DMS53 (cell line): ENCODE measurements at regions not wholly inside any gene's neighbourhood (a gene's known extent, or its start where the extent isn't known, plus 50 kb on each side); places are given as distances from the start of the nearest gene placed in this dataset.
"Not testable (repeated sequence)": the region's sequence is repeated elsewhere in the genome, so short reads cannot be mapped to it uniquely, and the experiment has no call there.

Experiments
- DNase-seq: peaks from one replicate; lab custom pipeline; 2025; lab: John Stamatoyannopoulos, UW

GRCh38 chr5:96319981-96320739 is 112.9 kb downstream of the PCSK1 start:
- DNase-seq, result not testable (repeated sequence)

GRCh38 chr5:96318569-96319110 is 114.4 kb downstream of the PCSK1 start:
- peak; percentile 76 for DNase-seq

GRCh38 chr5:96317945-96318344 is 115.1 kb downstream of the PCSK1 start:
- DNase-seq, result no peak

GRCh38 chr5:96316487-96316886 is 116.6 kb downstream of the PCSK1 start:
- no peak for DNase-seq

GRCh38 chr5:96316017-96316416 is 117.0 kb downstream of the PCSK1 start:
- DNase-seq, result no peak

GRCh38 chr5:96315431-96315830 is 117.6 kb downstream of the PCSK1 start:
- DNase-seq, result no peak

GRCh38 chr5:96312383-96312782 is 120.7 kb downstream of the PCSK1 start:
- DNase-seq, result no peak

- DNase-seq, result not testable (repeated sequence)
These were observed 126.0 kb downstream of the PCSK1 start for GRCh38 chr5:96307047-96307446.

- DNase-seq, result no peak
These were observed 130.8 kb downstream of the PCSK1 start for GRCh38 chr5:96302174-96302738.

GRCh38 chr5:96300976-96301375 is 132.1 kb downstream of the PCSK1 start:
- DNase-seq, result no peak

GRCh38 chr5:96297867-96298266 is 135.2 kb downstream of the PCSK1 start:
- no peak for DNase-seq

- DNase-seq, result peak; percentile 56
These were observed 135.8 kb downstream of the PCSK1 start for GRCh38 chr5:96297290-96297689.

- DNase-seq, result peak; percentile 76
These were observed 138.2 kb downstream of the PCSK1 start for GRCh38 chr5:96294884-96295202.

GRCh38 chr5:96293966-96294883 is 138.8 kb downstream of the PCSK1 start:
- DNase-seq, result peak; percentile 76

GRCh38 chr5:96292582-96293247 is 140.3 kb downstream of the PCSK1 start:
- DNase-seq, result no peak

- DNase-seq, result not testable (repeated sequence)
These were observed 143.8 kb downstream of the PCSK1 start for GRCh38 chr5:96289287-96289686.

- no peak for DNase-seq
These were observed 144.2 kb downstream of the PCSK1 start for GRCh38 chr5:96288845-96289185.

GRCh38 chr5:96288166-96288844 is 144.7 kb downstream of the PCSK1 start:
- no peak for DNase-seq

GRCh38 chr5:96287136-96287535 is 145.9 kb downstream of the PCSK1 start:
- DNase-seq, result no peak

- no peak for DNase-seq
These were observed 147.2 kb downstream of the PCSK1 start for GRCh38 chr5:96285823-96286222.

- no peak for DNase-seq
These were observed 148.2 kb downstream of the PCSK1 start for GRCh38 chr5:96284727-96285389.
